GM21723 (cell line): ENCODE measurements at regions not wholly inside any gene's neighbourhood (a gene's known extent, or its start where the extent isn't known, plus 50 kb on each side); places are given as distances from the start of the nearest gene placed in this dataset.

Source experiments
- ATAC-seq: cut with Tn5 transposase; IDR thresholded peaks from one replicate; pipeline ENCODE4 v1.9.1; 2021; ENCODE audit warnings: mild to moderate bottlenecking, moderate library complexity; ENCODE audit not compliant: unreplicated experiment

DNA sequence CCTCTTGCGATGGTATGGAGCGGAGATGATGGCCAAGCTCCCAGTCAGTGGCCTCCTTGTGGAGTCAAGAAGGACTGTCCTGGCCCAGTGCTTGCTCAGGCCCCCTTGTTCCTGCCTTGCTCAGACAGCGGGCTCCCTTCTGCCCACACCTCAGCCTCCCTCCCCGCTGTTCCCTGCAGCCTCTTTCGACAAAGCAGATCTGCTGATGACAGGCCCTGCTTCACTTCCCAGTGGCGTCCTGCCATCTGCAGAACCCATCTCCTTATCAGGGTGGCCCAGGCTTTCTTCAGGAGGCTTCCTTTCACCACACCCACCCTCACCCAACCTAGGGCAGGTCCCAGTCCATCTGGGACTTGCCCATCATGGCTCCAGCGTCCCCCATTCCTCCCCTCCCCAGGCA, 80.0 kb downstream of the CLDN34 start:
- no peak for ATAC-seq

GRCh38 chrX:10047631-10048030, 80.5 kb downstream of the CLDN34 start:
- no peak for ATAC-seq

- no peak for ATAC-seq
Observed at GRCh38 chrX:10048076-10048475, 80.9 kb downstream of the CLDN34 start.

- ATAC-seq, result no peak
Observed at GRCh38 chrX:10048707-10049106, 81.5 kb downstream of the CLDN34 start.

DNA sequence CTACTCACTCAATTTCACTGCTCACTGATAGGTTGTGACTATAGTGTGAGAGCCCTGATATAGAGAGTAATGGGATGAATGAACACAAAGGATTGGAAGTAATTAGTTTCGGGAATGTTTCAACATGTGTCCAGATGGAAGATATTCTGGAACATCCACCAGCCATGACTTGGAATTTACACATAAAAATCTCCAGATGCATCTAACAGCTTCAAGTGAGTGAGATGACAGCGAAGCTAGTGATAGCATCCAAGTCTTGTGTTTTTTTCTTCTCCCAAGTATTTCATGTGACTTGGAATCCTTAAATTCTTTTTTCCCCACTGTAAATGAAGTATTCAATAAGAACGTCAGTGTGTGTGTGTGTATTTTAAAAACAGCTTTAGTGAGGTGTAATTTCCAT, 82.1 kb downstream of the CLDN34 start:
- ATAC-seq, result no peak

- no peak for ATAC-seq
Observed at GRCh38 chrX:10050481-10050880, 83.3 kb downstream of the CLDN34 start.

DNA sequence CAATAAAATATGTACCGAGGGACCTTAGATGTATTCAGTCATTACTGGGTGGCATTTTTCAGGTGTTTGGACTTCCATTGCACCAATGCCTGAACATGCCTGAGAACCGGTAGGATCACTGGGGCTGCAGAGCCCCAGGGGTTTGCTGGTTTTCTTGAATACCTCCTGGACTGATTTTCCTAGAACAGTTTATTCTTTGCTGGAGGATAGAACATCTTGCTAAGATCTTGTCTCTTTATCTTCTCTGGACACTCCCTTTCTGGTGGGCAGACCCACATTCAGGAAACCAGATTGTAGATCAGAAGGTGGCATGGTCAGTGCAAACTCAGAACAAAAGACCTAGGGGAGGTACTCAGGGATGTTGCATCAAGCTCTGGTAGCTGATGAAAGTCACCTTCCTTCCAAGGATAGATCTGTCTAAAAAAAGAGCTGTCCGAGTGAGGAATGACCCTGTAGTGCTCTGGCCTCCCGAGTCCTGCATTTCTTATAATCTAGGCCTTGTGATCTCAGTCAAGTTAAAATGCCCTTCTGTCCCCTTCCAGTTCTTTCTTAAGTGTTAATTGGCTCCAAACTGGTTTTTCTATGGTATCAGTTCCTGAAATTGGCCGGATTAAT, 84.8 kb downstream of the CLDN34 start:
- ATAC-seq, result no peak

- no peak for ATAC-seq
Observed at GRCh38 chrX:10052906-10053625, 85.9 kb downstream of the CLDN34 start.

DNA sequence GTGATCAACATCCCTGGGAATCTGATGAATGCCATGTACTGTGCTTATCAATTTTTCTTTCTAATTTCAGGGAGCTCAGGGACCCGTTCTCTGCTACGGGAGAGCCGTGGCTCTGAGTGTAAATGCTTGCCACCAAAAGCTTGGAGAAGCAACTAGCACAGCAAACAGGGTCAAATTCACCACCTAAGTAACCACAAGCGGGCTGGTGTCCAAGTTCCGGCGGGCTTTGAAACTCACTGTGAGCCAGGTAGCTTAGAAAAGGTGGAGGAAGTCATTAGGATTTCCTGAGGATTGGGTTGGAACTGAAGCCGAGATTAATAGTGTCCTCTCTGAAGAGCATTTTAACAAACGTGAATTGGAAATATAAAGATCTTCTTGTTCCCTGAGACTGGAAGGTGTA, 87.2 kb downstream of the CLDN34 start:
- no peak for ATAC-seq

- no peak for ATAC-seq
Observed at GRCh38 chrX:10055430-10055829, 88.3 kb downstream of the CLDN34 start.

DNA sequence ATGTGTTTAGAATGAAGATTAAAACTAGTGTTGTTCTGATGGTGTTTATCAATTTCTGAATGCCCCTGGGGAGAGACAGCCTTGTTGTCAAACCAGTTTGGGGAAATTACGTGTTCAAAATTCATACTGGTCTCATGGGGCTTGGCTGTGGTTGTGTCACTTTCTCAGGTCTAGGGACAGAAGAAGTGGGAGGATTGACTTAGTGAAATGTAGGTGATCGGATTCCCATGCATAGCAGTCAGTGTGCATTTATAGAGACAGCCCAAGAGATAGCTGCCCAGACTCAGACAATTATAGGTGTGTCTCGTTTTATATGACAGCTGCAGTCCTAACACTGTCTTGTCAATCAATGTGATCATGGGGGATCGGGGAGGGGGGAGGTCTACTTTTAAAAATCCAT, 94.4 kb upstream of the CLCN4 start:
- no peak for ATAC-seq

- no peak for ATAC-seq
Observed at GRCh38 chrX:10062980-10063379, 93.8 kb upstream of the CLCN4 start.

- ATAC-seq, result no peak
Observed at GRCh38 chrX:10064736-10065135, 92.0 kb upstream of the CLCN4 start.

- ATAC-seq, result no peak
Observed at GRCh38 chrX:10070714-10071436, 85.9 kb upstream of the CLCN4 start.

DNA sequence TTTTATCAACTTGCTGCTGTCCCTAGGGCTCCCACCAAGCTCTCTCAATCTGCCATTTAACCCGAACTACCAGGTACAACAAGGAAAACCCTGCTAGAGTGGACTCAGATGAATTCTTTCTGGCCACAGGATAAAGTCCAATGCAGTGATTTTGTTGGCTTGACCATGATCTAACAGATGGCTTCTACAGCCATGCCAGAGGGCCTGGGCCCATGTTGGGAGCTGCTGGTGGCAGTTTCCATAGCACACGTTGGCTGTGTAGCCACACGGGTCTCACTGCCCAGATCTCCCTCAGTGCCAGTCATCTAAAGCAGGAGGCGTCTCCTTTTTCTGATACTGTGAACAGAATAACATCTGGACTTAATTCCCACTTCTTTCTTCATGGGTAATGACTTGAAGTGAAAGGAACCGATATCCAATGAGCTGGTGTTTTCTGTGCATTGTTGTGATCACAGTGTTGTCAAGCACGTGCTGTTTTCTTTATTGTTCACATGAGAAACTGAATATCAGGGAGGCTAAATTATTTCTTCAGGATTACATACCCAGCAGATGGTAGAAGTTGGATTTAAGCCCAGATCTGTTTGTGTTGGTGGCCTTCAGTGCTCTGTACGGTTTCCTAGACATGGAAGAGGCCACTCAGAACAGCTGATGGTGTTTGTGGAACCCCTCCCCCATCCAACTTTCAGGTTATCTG, 85.2 kb upstream of the CLCN4 start:
- no peak for ATAC-seq

GRCh38 chrX:10072786-10073568, 83.8 kb upstream of the CLCN4 start:
- no peak for ATAC-seq

GRCh38 chrX:10073671-10074070, 83.1 kb upstream of the CLCN4 start:
- ATAC-seq, result no peak

DNA sequence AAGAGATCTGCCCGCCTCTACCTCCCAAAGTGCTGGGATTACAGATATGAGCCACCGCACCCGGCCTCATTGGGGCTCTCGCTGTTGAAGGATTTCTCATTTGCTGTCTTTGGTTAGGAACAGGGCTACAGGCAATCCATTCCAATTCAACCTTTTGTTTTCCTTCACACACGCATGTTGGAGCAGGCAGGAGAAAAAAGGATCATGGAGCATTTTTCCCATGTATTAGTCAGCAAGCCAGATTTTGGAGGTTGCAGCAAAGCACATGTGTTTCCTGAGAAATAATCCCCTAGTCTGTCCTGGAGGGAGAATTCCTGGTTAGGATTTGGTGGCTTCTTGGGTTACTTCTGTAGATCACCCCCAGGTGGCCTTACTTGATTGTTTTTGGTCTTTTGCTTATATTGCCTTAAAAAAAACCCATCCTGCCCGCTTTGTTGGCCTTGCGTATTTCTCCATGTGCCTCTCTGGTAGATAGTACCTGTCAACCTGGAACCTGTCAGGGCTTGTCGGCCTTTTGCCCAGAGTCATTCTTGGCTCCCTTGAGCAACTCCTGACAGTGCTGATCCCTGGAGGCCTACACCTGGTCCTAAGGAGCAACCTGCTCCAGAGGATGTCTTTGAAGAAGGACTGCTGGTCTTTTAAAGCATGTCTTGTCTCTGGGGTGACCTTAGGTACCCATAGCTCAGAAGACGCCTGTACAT, 82.4 kb upstream of the CLCN4 start:
- no peak for ATAC-seq

DNA sequence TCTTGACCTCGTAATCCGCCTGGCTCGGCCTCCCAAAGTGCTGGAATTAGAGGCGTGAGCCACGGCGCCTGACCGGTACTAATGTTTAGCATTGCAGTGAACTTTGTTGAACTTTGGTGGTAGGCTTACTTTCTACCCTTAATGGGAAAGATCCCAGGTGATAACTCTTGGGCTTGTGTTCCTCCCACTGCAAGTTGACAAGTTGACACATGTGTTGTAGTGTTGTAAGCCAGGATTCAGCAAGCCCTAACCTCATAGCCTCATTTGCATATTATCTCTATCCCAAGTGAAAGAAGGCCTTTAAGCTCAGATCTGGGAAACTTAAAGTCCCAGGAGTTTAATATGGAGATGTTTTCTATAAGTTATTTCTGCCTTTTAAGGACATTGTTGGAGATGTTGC, 80.0 kb upstream of the CLCN4 start:
- ATAC-seq, result no peak
